Nephron (organoid): ENCODE measurements at regions not wholly inside any gene's neighbourhood (a gene's known extent, or its start where the extent isn't known, plus 50 kb on each side); places are given as distances from the start of the nearest gene placed in this dataset.

Experiments
- H3K27ac Mint-ChIP-seq, 3 experiments: 2 replicates each; pipeline ENCODE4 v1.8.0; 2020; ENCODE audit warnings: mixed read lengths in 3 of 3, mild to moderate bottlenecking in 2 of 3, moderate library complexity in 1 of 3
- H3K27me3 Mint-ChIP-seq: 2 replicates; pipeline ENCODE4 v1.8.0; 2021; ENCODE audit warnings: low read depth, mild to moderate bottlenecking, moderate library complexity, mixed read lengths
- H3K36me3 Mint-ChIP-seq: 2 replicates; pipeline ENCODE4 v1.8.0; 2020; ENCODE audit warnings: low read depth, mixed read lengths
- H3K4me1 Mint-ChIP-seq: 2 replicates; pipeline ENCODE4 v1.8.0; 2020; ENCODE audit warnings: mixed read lengths
- H3K4me3 Mint-ChIP-seq, 3 experiments: 2 replicates each; pipeline ENCODE4 v1.8.0; 2020; ENCODE audit warnings: mild to moderate bottlenecking in 3 of 3, mixed read lengths in 3 of 3, moderate library complexity in 2 of 3
- H3K9me3 Mint-ChIP-seq: 2 replicates; pipeline ENCODE4 v1.8.0; 2020; ENCODE audit warnings: mixed read lengths
- TF ChIP-seq, protein P1 (sequence below), 3 experiments: fragments of 200-600 bp; sonication (generic); IDR thresholded peaks; one replicate each; pipeline ENCODE4 v1.5.0; 2021; ENCODE audit warnings: antibody characterized with exemption in 3 of 3; ENCODE audit not compliant: unreplicated experiment in 3 of 3

DNA sequence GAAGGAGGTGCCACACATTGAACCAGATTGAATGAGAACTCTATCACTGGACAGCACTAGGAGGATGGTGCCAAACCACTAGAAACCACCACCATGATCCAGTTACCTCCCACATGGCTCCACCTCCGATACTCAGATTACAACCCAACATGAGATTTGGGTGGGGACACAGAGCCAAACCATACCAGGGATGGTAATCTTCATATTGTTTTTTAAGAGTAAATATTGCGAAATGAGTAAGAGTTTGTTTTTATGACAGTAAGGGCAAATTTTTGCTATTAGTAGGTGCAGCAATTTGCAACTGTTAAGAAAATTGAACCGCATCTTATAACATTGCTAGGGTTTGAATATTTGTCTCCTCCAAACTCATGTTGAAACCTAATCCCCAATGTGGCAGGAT, 891.5 kb downstream of the NLGN4X start:
- TF ChIP-seq, protein P1, sequence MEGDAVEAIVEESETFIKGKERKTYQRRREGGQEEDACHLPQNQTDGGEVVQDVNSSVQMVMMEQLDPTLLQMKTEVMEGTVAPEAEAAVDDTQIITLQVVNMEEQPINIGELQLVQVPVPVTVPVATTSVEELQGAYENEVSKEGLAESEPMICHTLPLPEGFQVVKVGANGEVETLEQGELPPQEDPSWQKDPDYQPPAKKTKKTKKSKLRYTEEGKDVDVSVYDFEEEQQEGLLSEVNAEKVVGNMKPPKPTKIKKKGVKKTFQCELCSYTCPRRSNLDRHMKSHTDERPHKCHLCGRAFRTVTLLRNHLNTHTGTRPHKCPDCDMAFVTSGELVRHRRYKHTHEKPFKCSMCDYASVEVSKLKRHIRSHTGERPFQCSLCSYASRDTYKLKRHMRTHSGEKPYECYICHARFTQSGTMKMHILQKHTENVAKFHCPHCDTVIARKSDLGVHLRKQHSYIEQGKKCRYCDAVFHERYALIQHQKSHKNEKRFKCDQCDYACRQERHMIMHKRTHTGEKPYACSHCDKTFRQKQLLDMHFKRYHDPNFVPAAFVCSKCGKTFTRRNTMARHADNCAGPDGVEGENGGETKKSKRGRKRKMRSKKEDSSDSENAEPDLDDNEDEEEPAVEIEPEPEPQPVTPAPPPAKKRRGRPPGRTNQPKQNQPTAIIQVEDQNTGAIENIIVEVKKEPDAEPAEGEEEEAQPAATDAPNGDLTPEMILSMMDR (IDR thresholded peaks at IDR 0.05; ENCODE audit: unreplicated experiment in 3 of 3) = no peak
- no peaks in the 10 kb centered on the region for H3K4me1 Mint-ChIP-seq
- H3K36me3 Mint-ChIP-seq = no peaks in the 10 kb centered on the region
- no peaks in the 10 kb centered on the region for H3K27me3 Mint-ChIP-seq
- H3K27ac Mint-ChIP-seq = no peak overlapping the region
- H3K4me3 Mint-ChIP-seq = no peak overlapping the region
- H3K9me3 Mint-ChIP-seq = peaks cover 11% of the 10 kb centered on the region

DNA sequence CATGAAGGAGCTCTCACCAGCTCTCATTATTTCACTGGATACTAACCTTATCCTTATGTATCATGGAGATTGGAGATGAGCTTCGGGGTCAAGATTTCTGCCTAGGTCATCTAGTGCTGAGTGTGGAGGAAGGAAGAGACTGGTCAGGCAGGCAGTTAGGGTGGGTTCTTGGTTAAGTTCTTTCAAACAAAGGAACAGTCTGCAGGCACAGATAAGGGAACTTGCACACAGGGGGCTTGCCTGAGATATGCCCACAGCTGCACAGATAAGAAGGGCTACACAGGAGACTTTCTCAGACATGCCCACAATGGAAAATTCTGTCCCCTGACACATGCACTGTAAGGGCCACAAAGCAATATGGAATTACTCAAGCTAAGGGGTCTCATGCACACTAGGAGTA, 904.1 kb downstream of the NLGN4X start:
- no peaks in the 10 kb centered on the region for H3K36me3 Mint-ChIP-seq
- no peaks in the 10 kb centered on the region for H3K9me3 Mint-ChIP-seq
- H3K4me3 Mint-ChIP-seq = no peak overlapping the region
- H3K27me3 Mint-ChIP-seq = no peaks in the 10 kb centered on the region
- TF ChIP-seq, protein P1 (IDR thresholded peaks at IDR 0.05; ENCODE audit: unreplicated experiment in 3 of 3) = no peak
- no peaks in the 10 kb centered on the region for H3K4me1 Mint-ChIP-seq
- H3K27ac Mint-ChIP-seq = no peak overlapping the region

DNA sequence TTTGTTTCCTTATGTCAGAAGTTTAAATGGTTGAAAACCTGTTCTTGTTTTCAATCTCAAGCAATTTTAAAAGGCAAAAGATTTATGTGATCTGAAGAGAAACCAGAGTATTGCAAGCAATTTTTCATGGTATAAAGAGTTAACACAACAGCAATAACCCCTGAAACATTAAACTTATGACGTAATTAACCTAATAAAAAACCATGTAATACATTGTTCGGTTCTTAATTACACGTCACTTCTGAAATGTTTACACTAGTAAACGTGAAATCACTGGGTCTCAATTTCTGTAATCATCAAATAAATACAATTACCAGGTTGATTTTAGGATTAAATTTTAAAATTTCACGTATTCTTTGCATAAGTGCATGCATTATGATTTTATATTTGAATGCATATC, 914.5 kb downstream of the NLGN4X start:
- Mint-ChIP-seq H3K4me1 (no peaks in the 10 kb centered on the region), H3K36me3 (no peaks in the 10 kb centered on the region), H3K27me3 (no peaks in the 10 kb centered on the region), H3K4me3 (no peak overlapping the region), H3K9me3 (no peaks in the 10 kb centered on the region), H3K27ac (no peak overlapping the region)
- TF ChIP-seq, protein P1 (IDR thresholded peaks at IDR 0.05; ENCODE audit: unreplicated experiment in 3 of 3) = no peak

DNA sequence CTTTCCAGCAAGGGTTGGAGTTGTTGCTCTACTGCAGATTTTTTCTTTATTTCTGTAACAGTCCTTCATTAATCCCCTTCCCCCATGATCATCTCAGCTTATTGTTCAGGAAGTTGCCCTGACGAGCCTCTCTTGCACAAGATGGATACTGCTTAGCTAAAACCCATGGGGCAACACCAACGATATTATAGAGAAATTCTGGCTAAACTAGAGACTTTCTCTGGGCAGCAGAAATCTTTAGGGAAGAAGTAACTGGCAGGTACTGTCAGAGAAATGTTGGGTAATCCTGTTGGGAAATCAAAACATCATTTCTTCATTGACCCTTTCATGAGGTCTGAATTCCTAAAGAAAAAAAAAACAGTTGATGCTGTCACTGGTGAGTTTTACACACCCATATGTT, 921.3 kb downstream of the NLGN4X start:
- peaks cover 6% of the 10 kb centered on the region for H3K4me1 Mint-ChIP-seq
- H3K36me3 Mint-ChIP-seq = no peaks in the 10 kb centered on the region
- H3K4me3 Mint-ChIP-seq = no peak overlapping the region
- H3K27me3 Mint-ChIP-seq = no peaks in the 10 kb centered on the region
- peak overlapping the region in 1 of 3 experiments; percentile 70 for H3K27ac Mint-ChIP-seq
- H3K9me3 Mint-ChIP-seq = no peaks in the 10 kb centered on the region
- TF ChIP-seq, protein P1 (IDR thresholded peaks at IDR 0.05; ENCODE audit: unreplicated experiment in 3 of 3) = no peak

DNA sequence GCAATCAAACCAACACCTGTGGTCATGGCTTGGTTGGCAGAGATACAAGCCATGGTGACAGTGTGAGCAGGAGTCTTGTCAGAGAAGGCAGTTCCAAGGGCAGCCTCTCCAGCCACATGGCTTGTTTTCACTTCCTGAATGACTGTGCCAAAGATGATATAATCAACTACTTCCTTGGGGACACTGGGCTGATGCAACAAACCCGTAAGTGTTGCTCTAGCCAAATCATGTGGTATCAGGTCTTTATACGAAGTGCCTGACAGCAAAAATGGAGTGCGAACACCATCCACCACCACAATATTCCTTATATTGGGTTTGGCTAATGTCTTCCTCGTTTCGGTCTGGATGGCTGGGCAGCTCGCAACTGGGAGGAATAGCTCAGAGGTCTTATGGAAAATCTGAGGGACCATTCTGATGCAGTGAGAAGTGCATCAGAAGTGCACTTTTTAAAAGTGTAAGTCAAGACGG, 922.0 kb downstream of the NLGN4X start:
- TF ChIP-seq, protein P1 (IDR thresholded peaks at IDR 0.05; ENCODE audit: unreplicated experiment in 3 of 3) = no peak
- Mint-ChIP-seq H3K4me3 (no peak overlapping the region), H3K36me3 (no peaks in the 10 kb centered on the region), H3K4me1 (peaks cover 6% of the 10 kb centered on the region), H3K27ac (peak overlapping the region in 1 of 3 experiments; percentile 70), H3K9me3 (no peaks in the 10 kb centered on the region), H3K27me3 (no peaks in the 10 kb centered on the region)

DNA sequence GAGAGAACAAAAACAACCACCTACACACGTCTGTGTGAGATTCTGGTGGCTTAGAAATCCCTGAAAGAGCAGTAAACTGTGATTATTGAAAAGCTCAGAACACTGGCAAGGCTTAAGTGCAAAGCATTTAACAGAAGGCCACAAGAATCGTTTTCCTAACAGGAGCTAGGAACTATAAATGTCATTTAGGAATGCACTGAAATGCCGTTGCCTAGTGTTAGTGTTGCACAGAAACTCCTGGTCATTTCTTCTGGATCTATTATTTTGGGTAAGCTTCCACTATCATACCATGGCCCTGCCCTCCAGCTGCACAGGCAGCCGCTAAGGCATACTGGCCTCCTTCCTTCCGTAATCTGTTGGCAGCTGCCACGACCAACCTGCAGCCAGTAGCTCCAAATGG, 923.2 kb downstream of the NLGN4X start:
- H3K36me3 Mint-ChIP-seq = no peaks in the 10 kb centered on the region
- TF ChIP-seq, protein P1 (IDR thresholded peaks at IDR 0.05; ENCODE audit: unreplicated experiment in 3 of 3) = no peak
- H3K4me3 Mint-ChIP-seq = no peak overlapping the region
- H3K27me3 Mint-ChIP-seq = no peaks in the 10 kb centered on the region
- no peaks in the 10 kb centered on the region for H3K9me3 Mint-ChIP-seq
- H3K27ac Mint-ChIP-seq = no peak overlapping the region
- H3K4me1 Mint-ChIP-seq = peaks cover 6% of the 10 kb centered on the region
